HEK293T (cell line): ENCODE measurements at regions not wholly inside any gene's neighbourhood (a gene's known extent, or its start where the extent isn't known, plus 50 kb on each side); places are given as distances from the start of the nearest gene placed in this dataset.

Experiments used
- CTCF ChIA-PET: fragments of 350-600 bp; formaldehyde crosslinking; extraction: SDS; loops from one replicate; lab custom pipeline; 2021; ENCODE audit warnings: antibody characterized with exemption, inconsistent platforms; lab: Yijun Ruan, JAX
- POLR2A ChIA-PET: fragments of 350-600 bp; formaldehyde crosslinking; extraction: SDS; loops from one replicate; lab custom pipeline; 2020; ENCODE audit warnings: antibody characterized with exemption, inconsistent platforms; lab: Yijun Ruan, JAX
- DNase-seq: peaks from one replicate; pipeline ENCODE4 v3.0.0; 2012; ENCODE audit warnings: mixed read lengths; ENCODE audit errors: extremely low spot score
- ARNT ChIP-seq: fragments of 450-650 bp; IDR thresholded peaks from 2 replicates; pipeline ENCODE4 v1.6.1; 2017; ENCODE audit warnings: mild to moderate bottlenecking
- BHLHE40 ChIP-seq: fragments of 450-650 bp; IDR thresholded peaks from 2 replicates; pipeline ENCODE4 v1.6.1; 2016; ENCODE audit warnings: mild to moderate bottlenecking, moderate library complexity, borderline replicate concordance
- CTBP1 ChIP-seq: fragments of 450-650 bp; IDR thresholded peaks from 2 replicates; pipeline ENCODE4 v1.6.1; 2016; ENCODE audit warnings: borderline replicate concordance
- ELF4 ChIP-seq: fragments of 450-650 bp; IDR thresholded peaks from 2 replicates; pipeline ENCODE4 v1.6.1; 2017; ENCODE audit warnings: antibody characterized with exemption
- FOXA1 ChIP-seq: fragments of 450-650 bp; IDR thresholded peaks from 2 replicates; pipeline ENCODE4 v1.6.1; 2016; ENCODE audit warnings: mild to moderate bottlenecking
- FOXK2 ChIP-seq: fragments of 450-650 bp; IDR thresholded peaks from 2 replicates; pipeline ENCODE4 v1.6.1; 2016; ENCODE audit warnings: mild to moderate bottlenecking
- FOXM1 ChIP-seq: fragments of 450-650 bp; IDR thresholded peaks from 2 replicates; pipeline ENCODE4 v1.6.1; 2017; ENCODE audit warnings: mild to moderate bottlenecking, borderline replicate concordance
- HDGF ChIP-seq: fragments of 450-650 bp; IDR thresholded peaks from 2 replicates; pipeline ENCODE4 v1.6.1; 2017; ENCODE audit warnings: antibody characterized with exemption, borderline replicate concordance
- L3MBTL2 ChIP-seq: fragments of 450-650 bp; conservative IDR thresholded peaks from 2 replicates; pipeline ENCODE4 v1.6.1; 2016; ENCODE audit warnings: mild to moderate bottlenecking
- LEF1 ChIP-seq: fragments of 450-650 bp; IDR thresholded peaks from 2 replicates; pipeline ENCODE4 v1.6.1; 2017; ENCODE audit warnings: mild to moderate bottlenecking, borderline replicate concordance
- NFRKB ChIP-seq: fragments of 450-650 bp; IDR thresholded peaks from 2 replicates; pipeline ENCODE4 v1.6.1; 2016; ENCODE audit warnings: mild to moderate bottlenecking, moderate library complexity
- PKNOX1 ChIP-seq: fragments of 450-650 bp; IDR thresholded peaks from 2 replicates; pipeline ENCODE4 v1.6.1; 2016
- SP1 ChIP-seq: fragments of 450-650 bp; IDR thresholded peaks from 2 replicates; pipeline ENCODE4 v1.6.1; 2017
- SUZ12 ChIP-seq: fragments of 450-650 bp; IDR thresholded peaks from 2 replicates; pipeline ENCODE4 v1.6.1; 2016; ENCODE audit warnings: mild to moderate bottlenecking
- TARDBP ChIP-seq: fragments of 450-650 bp; IDR thresholded peaks from 2 replicates; pipeline ENCODE4 v1.6.1; 2016
- ZNF384 ChIP-seq: fragments of 450-650 bp; IDR thresholded peaks from 2 replicates; pipeline ENCODE4 v1.6.1; 2016

GRCh38 chr9:29456940-29457339, 1883.7 kb upstream of the C9orf72 start:
- ChIA-PET CTCF (no interaction called here), POLR2A (no interaction called here)
- no peak for TF ChIP-seq SP1
- TF ChIP-seq ARNT = no peak
- TF ChIP-seq FOXM1 = no peak
- TF ChIP-seq L3MBTL2 = no peak
- TF ChIP-seq ELF4 = no peak
- TF ChIP-seq ZNF384 = no peak
- no peak for TF ChIP-seq SUZ12
- TF ChIP-seq NFRKB = no peak
- no peak for TF ChIP-seq PKNOX1
- no peak for DNase-seq

GRCh38 chr9:29475471-29475870, 1902.2 kb upstream of the C9orf72 start:
- CTCF ChIA-PET = no interaction called here
- DNase-seq = no peak
- no peak for TF ChIP-seq ARNT
- TF ChIP-seq HDGF = no peak
- TF ChIP-seq FOXA1 = no peak
- no peak for TF ChIP-seq NFRKB
- no peak for TF ChIP-seq SP1
- POLR2A ChIA-PET = no interaction called here

- DNase-seq = no peak
- ChIA-PET POLR2A (no interaction called here), CTCF (no interaction called here)
- TF ChIP-seq NFRKB = no peak
- TF ChIP-seq CTBP1 = no peak
Measured at GRCh38 chr9:29511680-29512079, 1938.4 kb upstream of the C9orf72 start.

GRCh38 chr9:29514336-29514735, 1941.1 kb upstream of the C9orf72 start:
- peak; percentile 5 for DNase-seq
- ChIA-PET CTCF (no interaction called here), POLR2A (no interaction called here)
- no peak for TF ChIP-seq SP1
- no peak for TF ChIP-seq NFRKB

GRCh38 chr9:29514862-29515261, 1941.6 kb upstream of the C9orf72 start:
- no peak for TF ChIP-seq BHLHE40
- no peak for TF ChIP-seq CTBP1
- no peak for TF ChIP-seq TARDBP
- no peak for TF ChIP-seq HDGF
- no peak for TF ChIP-seq ARNT
- no peak for TF ChIP-seq FOXK2
- no peak for TF ChIP-seq LEF1
- no peak for TF ChIP-seq SP1
- no peak for TF ChIP-seq PKNOX1
- TF ChIP-seq ZNF384 = no peak
- no peak for TF ChIP-seq ELF4
- no peak for TF ChIP-seq FOXM1
- TF ChIP-seq NFRKB = no peak
- TF ChIP-seq L3MBTL2 = no peak
- no peak for TF ChIP-seq FOXA1
- no peak for TF ChIP-seq SUZ12
- ChIA-PET POLR2A (no interaction called here), CTCF (no interaction called here)
- DNase-seq = no peak

GRCh38 chr9:29548436-29548835, 1975.2 kb upstream of the C9orf72 start:
- DNase-seq = no peak
- ChIA-PET POLR2A (no interaction called here), CTCF (no interaction called here)
- TF ChIP-seq NFRKB (no peak), ARNT (no peak), CTBP1 (no peak), ZNF384 (no peak), FOXA1 (no peak), L3MBTL2 (no peak)

- no peak for DNase-seq
- CTCF ChIA-PET = no interaction called here
- TF ChIP-seq SP1 (no peak), FOXM1 (no peak), SUZ12 (no peak), ZNF384 (no peak), TARDBP (no peak), PKNOX1 (no peak), HDGF (no peak), ELF4 (no peak), LEF1 (no peak), FOXK2 (no peak)
- POLR2A ChIA-PET = no interaction called here
Measured at GRCh38 chr9:29555502-29555901, 1982.2 kb upstream of the C9orf72 start.

GRCh38 chr9:29556317-29556716, 1983.0 kb upstream of the C9orf72 start:
- no peak for DNase-seq
- ChIA-PET POLR2A (no interaction called here), CTCF (no interaction called here)
- TF ChIP-seq L3MBTL2 = no peak
- no peak for TF ChIP-seq ZNF384
- TF ChIP-seq PKNOX1 = no peak
- no peak for TF ChIP-seq FOXM1
- TF ChIP-seq ARNT = no peak
- no peak for TF ChIP-seq BHLHE40
- no peak for TF ChIP-seq HDGF
- no peak for TF ChIP-seq NFRKB
- no peak for TF ChIP-seq ELF4
- TF ChIP-seq SP1 = no peak
- no peak for TF ChIP-seq LEF1
- no peak for TF ChIP-seq CTBP1
- no peak for TF ChIP-seq FOXK2
- TF ChIP-seq SUZ12 = no peak
